Spleen (tissue), 11 donors: ENCODE measurements at regions not wholly inside any gene's neighbourhood (a gene's known extent, or its start where the extent isn't known, plus 50 kb on each side); places are given as distances from the start of the nearest gene placed in this dataset.

Source experiments
- DNase-seq: peaks from one replicate; pipeline ENCODE4 v3.0.0-alpha.2; 2020
- H3K27ac ChIP-seq, 8 donors: fragments of 200-600 bp; sonication (generic) in 7 of 8; 1 replicate in 4 of 8; 2 replicates in 4 of 8; pipeline versions ENCODE4 v1.5.0 to v1.8.0; 2016 to 2021; ENCODE audit warnings: inconsistent platforms in 4 of 8, mild to moderate bottlenecking in 4 of 8, moderate library complexity in 1 of 8
- H3K27me3 ChIP-seq, 7 donors: fragments of 200-600 bp; sonication (generic) in 6 of 7; replicated peaks in 1 of 7; 1 replicate in 4 of 7; 2 replicates in 3 of 7; pipeline versions ENCODE4 v1.5.0 to v1.8.0; 2016 to 2021; ENCODE audit warnings: inconsistent platforms in 3 of 7, mild to moderate bottlenecking in 1 of 7
- H3K36me3 ChIP-seq, 6 donors: fragments of 200-600 bp; sonication (generic) in 5 of 6; 1 replicate in 4 of 6; 2 replicates in 2 of 6; pipeline versions ENCODE4 v1.5.0 to v1.8.0; 2016 to 2021; ENCODE audit warnings: inconsistent platforms in 2 of 6
- H3K4me1 ChIP-seq, 6 donors: fragments of 200-600 bp; sonication (generic) in 5 of 6; 1 replicate in 3 of 6; 2 replicates in 3 of 6; pipeline versions ENCODE4 v1.5.0 to v1.8.0; 2016 to 2021; ENCODE audit warnings: inconsistent platforms in 3 of 6
- H3K4me3 ChIP-seq, 8 donors: fragments of 200-600 bp; sonication (generic) in 7 of 8; 1 replicate in 4 of 8; 2 replicates in 4 of 8; pipeline versions ENCODE4 v1.5.0 to v1.8.0; 2016 to 2021; ENCODE audit warnings: inconsistent platforms in 4 of 8, mild to moderate bottlenecking in 4 of 8, moderate library complexity in 2 of 8
- H3K9me3 ChIP-seq, 8 donors: fragments of 200-600 bp; sonication (generic) in 7 of 8; 1 replicate in 4 of 8; 2 replicates in 4 of 8; pipeline versions ENCODE4 v1.5.0 to v1.8.0; 2016 to 2021; ENCODE audit warnings: inconsistent platforms in 4 of 8
- POLR2A ChIP-seq, 3 donors: fragments of 450-650 bp; IDR thresholded peaks; one replicate each; pipeline ENCODE4 v1.5.1; 2017; ENCODE audit warnings: antibody characterized with exemption in 3 of 3, mild to moderate bottlenecking in 1 of 3
- POLR2AphosphoS5 ChIP-seq, 3 donors: sonication (generic); formaldehyde crosslinking; IDR thresholded peaks; one replicate each; pipeline ENCODE4 v1.5.1; 2017; ENCODE audit warnings: antibody characterized with exemption in 3 of 3
- WGBS, 5 donors: extraction: QIAGEN DNeasy Blood & Tissue Kit in 3 of 5; methylation state at CpG; one replicate each; pipeline versions ENCODE4 v1.1.5 to v1.1.7; 2013 to 2018; 5-methylcytosine and 5-hydroxymethylcytosine counted together
- intact Hi-C: fragments of 100-400 bp; cut with DNase I; formaldehyde crosslinking; loops from one replicate; pipeline ENCODE4 v1.15.0; 2023; ENCODE audit warnings: low total_unique reads
- TF ChIP-seq, protein P1 (sequence below), 11 experiments: fragments of 200-600 bp in 7 of 11; fragments of 450-650 bp in 4 of 11; sonication (generic) in 4 of 11; IDR thresholded peaks in 8 of 11; conservative IDR thresholded peaks in 3 of 11; 1 replicate in 7 of 11; 2 replicates in 4 of 11; pipeline versions ENCODE4 v1.4.0 to v1.8.0; 2016 to 2021; ENCODE audit warnings: antibody characterized with exemption in 11 of 11, inconsistent platforms in 4 of 11, mild to moderate bottlenecking in 1 of 11
- donor health status: healthy with polysubstance abuse.
- donor health status: DM: no; HTN: no; CAD: no; lungs with moderate emphysema.
- donor health status: DM: no; HTN: no; CAD: no.
- donor health status: Bipolar disorder and iron deficiency.
- donor health status: healthy.
- donor health status: DM: no; HTN: no; CAD: no.
- donor health status: DM: yes; HTN: yes; CAD: no.

DNA sequence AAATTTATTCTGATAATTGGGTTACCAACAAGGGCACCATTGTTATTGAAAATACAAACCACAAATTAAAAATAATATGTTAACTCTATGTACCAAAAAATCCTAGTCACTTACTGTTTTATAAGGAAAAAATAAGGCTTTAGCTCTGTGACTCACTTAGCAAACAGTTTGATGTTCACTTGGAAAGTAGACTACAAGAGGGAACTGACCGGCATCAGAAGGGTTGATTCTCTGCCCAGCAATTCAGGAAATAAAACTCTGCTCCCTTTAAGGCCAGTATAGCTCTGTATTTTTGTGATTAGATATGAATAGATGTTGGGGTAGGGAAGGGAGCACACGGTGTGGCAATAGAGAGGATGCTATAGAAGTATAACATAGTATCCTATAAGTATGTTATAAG is 671.3 kb downstream of the LRRC70 start:
- no peaks in the 10 kb centered on the region for H3K27me3 ChIP-seq
- no peak for TF ChIP-seq POLR2A (IDR thresholded peaks at IDR 0.05)
- H3K27ac ChIP-seq = no peak overlapping the region
- no peak for DNase-seq
- intact Hi-C loops = no loop called here
- H3K4me3 ChIP-seq = no peak overlapping the region
- WGBS, 5 donors = 72 to 83% (median 80%) methylated on average over 2 of the region's 2 CpGs
- no peaks in the 10 kb centered on the region for H3K4me1 ChIP-seq
- no peaks in the 10 kb centered on the region for H3K36me3 ChIP-seq
- H3K9me3 ChIP-seq = peaks cover 0 to 5% (median 0%) of the 10 kb centered on the region in 8 donors

DNA sequence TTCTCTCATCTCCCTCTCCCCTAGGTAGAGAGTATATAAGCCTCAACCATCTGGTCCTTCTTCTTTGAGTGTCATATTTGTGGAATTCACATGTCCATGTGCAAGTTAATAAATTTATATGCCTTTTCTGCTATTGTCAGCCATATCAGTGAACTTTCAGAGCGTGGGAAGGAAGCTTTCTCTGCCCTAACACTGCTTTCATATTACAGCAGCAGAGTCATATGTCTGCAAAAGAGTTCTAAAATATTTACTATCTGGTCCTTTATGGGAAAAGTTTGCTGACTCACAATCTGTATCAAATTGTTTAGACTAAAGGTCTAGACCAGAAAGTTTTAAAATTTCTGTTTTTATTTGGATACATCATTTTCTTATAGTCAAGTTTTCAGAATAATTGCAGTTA is 669.0 kb downstream of the LRRC70 start:
- no peak for DNase-seq
- Histone ChIP-seq H3K36me3 (no peaks in the 10 kb centered on the region), H3K4me3 (no peak overlapping the region), H3K9me3 (no peaks in the 10 kb centered on the region), H3K27ac (no peak overlapping the region), H3K27me3 (no peaks in the 10 kb centered on the region), H3K4me1 (no peaks in the 10 kb centered on the region)
- TF ChIP-seq POLR2A (IDR thresholded peaks at IDR 0.05) (no peak), POLR2AphosphoS5 (IDR thresholded peaks at IDR 0.05) (no peak)
- TF ChIP-seq, protein P1, sequence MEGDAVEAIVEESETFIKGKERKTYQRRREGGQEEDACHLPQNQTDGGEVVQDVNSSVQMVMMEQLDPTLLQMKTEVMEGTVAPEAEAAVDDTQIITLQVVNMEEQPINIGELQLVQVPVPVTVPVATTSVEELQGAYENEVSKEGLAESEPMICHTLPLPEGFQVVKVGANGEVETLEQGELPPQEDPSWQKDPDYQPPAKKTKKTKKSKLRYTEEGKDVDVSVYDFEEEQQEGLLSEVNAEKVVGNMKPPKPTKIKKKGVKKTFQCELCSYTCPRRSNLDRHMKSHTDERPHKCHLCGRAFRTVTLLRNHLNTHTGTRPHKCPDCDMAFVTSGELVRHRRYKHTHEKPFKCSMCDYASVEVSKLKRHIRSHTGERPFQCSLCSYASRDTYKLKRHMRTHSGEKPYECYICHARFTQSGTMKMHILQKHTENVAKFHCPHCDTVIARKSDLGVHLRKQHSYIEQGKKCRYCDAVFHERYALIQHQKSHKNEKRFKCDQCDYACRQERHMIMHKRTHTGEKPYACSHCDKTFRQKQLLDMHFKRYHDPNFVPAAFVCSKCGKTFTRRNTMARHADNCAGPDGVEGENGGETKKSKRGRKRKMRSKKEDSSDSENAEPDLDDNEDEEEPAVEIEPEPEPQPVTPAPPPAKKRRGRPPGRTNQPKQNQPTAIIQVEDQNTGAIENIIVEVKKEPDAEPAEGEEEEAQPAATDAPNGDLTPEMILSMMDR (IDR thresholded peaks at IDR 0.05 in 8 of 11, conservative IDR thresholded peaks at IDR 0.05 in 3 of 11) = no peak
- 46 to 58% (median 53%) methylated on average over 1 of the region's 1 CpG for WGBS, 5 donors
- intact Hi-C loops = no loop called here

DNA sequence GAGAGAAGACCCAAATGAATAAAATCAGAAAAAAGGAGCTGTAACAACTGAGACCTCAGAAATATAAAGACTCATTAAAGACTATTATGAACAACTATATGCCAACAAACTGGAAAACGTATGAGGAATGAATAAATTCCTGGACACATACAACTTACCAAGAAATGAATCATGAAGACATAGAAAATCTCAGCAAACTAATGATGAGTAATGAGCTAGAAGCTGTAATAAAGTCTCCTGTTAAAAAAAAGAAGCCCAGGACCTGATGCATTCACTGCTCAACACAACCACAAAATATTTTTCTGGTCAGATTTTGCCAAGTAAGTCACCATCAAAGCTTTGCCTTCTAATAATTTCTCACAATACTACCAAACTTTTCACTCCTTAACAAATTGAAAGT is 666.7 kb downstream of the LRRC70 start:
- H3K4me3 ChIP-seq = no peak overlapping the region
- intact Hi-C loops = no loop called here
- 49 to 83% (median 73%) methylated on average over 1 of the region's 1 CpG for WGBS, 5 donors

DNA sequence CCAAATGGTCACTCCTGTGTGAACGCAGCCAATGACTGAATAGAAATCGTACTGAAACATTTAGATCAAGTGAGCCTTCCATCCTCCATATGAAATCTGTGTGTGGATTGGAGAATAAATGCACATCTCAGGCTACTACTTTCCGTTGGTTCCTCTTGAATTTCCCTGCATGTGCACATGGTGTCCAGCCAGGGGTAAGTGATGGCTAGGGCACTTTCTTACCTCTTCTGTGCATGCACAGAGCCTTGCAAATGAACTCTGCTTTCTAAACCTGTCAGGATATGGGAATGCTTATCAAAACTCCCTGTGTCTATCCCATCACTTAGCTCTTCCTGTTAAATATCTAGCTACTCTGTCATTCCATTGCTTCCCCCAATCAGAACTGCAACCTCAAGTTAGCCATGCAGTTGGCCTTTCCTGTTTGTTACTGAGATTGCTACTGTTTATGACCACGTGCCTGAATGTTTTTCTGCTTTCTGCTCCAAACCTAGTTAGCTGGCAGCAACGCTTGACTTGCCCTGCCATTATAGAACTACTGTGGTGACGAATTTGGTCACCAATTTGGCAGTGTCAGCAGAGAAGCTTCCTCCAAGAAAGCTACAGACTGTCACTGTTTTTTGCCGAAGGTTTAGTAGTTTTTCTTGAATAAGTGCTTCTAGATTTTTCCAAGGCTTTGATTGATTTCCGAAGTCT is 661.6 kb downstream of the LRRC70 start:
- Histone ChIP-seq H3K36me3 (no peaks in the 10 kb centered on the region), H3K27me3 (no peaks in the 10 kb centered on the region), H3K27ac (no peak overlapping the region), H3K4me3 (no peak overlapping the region), H3K9me3 (no peaks in the 10 kb centered on the region), H3K4me1 (no peaks in the 10 kb centered on the region)
- DNase-seq = no peak
- WGBS, 5 donors = 62 to 74% (median 68%) methylated on average over 8 of the region's 8 CpGs
- TF ChIP-seq, protein P1 (IDR thresholded peaks at IDR 0.05 in 8 of 11, conservative IDR thresholded peaks at IDR 0.05 in 3 of 11) = no peak
- TF ChIP-seq POLR2AphosphoS5 (IDR thresholded peaks at IDR 0.05) = no peak
- TF ChIP-seq POLR2A (IDR thresholded peaks at IDR 0.05) = no peak
- intact Hi-C loops = no loop called here

More for the DNA sequence above, 666.7 kb downstream of the LRRC70 start:
- Histone ChIP-seq H3K27me3 (no peaks in the 10 kb centered on the region), H3K36me3 (no peaks in the 10 kb centered on the region), H3K4me1 (no peaks in the 10 kb centered on the region), H3K9me3 (no peaks in the 10 kb centered on the region), H3K27ac (no peak overlapping the region)
- TF ChIP-seq, protein P1 (IDR thresholded peaks at IDR 0.05 in 8 of 11, conservative IDR thresholded peaks at IDR 0.05 in 3 of 11) = no peak
- no peak for TF ChIP-seq POLR2A (IDR thresholded peaks at IDR 0.05)
- TF ChIP-seq POLR2AphosphoS5 (IDR thresholded peaks at IDR 0.05) = no peak
- DNase-seq = no peak
